IMR-90 (cell line): ENCODE measurements at regions not wholly inside any gene's neighbourhood (a gene's known extent, or its start where the extent isn't known, plus 50 kb on each side); places are given as distances from the start of the nearest gene placed in this dataset.

Experiments used
- ATAC-seq: fragments of 200-7000 bp; cut with Tn5 transposase; 2 replicates; pipeline ENCODE4 v1.9.1; 2020; ENCODE audit warnings: low read depth, mild to moderate bottlenecking, moderate library complexity
- BruUV-seq: library from RNA; stranded (reverse); fragments of 400-500 nt; replicated peaks from 2 replicates; lab custom pipeline; 2021; lab: Mats Ljungman, UMichigan
- CTCF ChIA-PET: fragments of 300-600 bp; formaldehyde crosslinking; extraction: SDS; loops from one replicate; lab custom pipeline; 2021; ENCODE audit warnings: antibody characterized with exemption; lab: Yijun Ruan, JAX
- POLR2A ChIA-PET: fragments of 300-600 bp; sonication (Branson Sonifier 250); formaldehyde crosslinking; loops from one replicate; lab custom pipeline; 2022; ENCODE audit warnings: antibody characterized with exemption; ENCODE audit not compliant: unreplicated experiment; lab: Charles Lee
- DNase-seq: peaks from one replicate; pipeline ENCODE4 v3.0.0; 2013
- H2AFZ ChIP-seq: replicated peaks from 2 replicates; pipeline ENCODE3; 2013; ENCODE audit warnings: low read length, mild to moderate bottlenecking; ENCODE audit not compliant: poor library complexity
- H2AK5ac ChIP-seq: 2 replicates; pipeline ENCODE4 v1.6.1; 2013; ENCODE audit warnings: low read depth, low read length, inconsistent platforms
- H2AK9ac ChIP-seq: replicated peaks from 2 replicates; pipeline ENCODE3; 2013; ENCODE audit warnings: mild to moderate bottlenecking, low read depth, low read length, moderate library complexity; ENCODE audit not compliant: poor library complexity
- H2BK120ac ChIP-seq: 2 replicates; pipeline ENCODE4 v1.6.1; 2013; ENCODE audit warnings: low read depth, low read length, inconsistent platforms
- H2BK15ac ChIP-seq: 3 replicates; pipeline ENCODE4 v1.6.1; 2013; ENCODE audit warnings: low read depth, low read length, inconsistent platforms
- H2BK20ac ChIP-seq: 2 replicates; pipeline ENCODE4 v1.6.1; 2013; ENCODE audit warnings: low read depth, mild to moderate bottlenecking, inconsistent platforms, low read length, moderate library complexity
- H2BK5ac ChIP-seq: 2 replicates; pipeline ENCODE4 v1.6.1; 2013; ENCODE audit warnings: mild to moderate bottlenecking, low read depth, low read length, inconsistent platforms; ENCODE audit not compliant: poor library complexity, severe bottlenecking
- H3K14ac ChIP-seq: replicated peaks from 2 replicates; pipeline ENCODE4 v1.6.1; 2013; ENCODE audit warnings: low read depth, low read length, inconsistent platforms
- H3K18ac ChIP-seq: 2 replicates; pipeline ENCODE4 v1.6.1; 2013; ENCODE audit warnings: low read depth, low read length, control low read depth
- H3K23ac ChIP-seq: 2 replicates; pipeline ENCODE4 v1.6.1; 2013; ENCODE audit warnings: low read depth, low read length, inconsistent platforms
- H3K27ac ChIP-seq: 2 replicates; pipeline ENCODE4 v1.5.1; 2013; ENCODE audit warnings: mild to moderate bottlenecking, control low read depth, low read length; ENCODE audit not compliant: insufficient read depth
- H3K27me3 ChIP-seq: 2 replicates; pipeline ENCODE4 v1.6.1; 2013; ENCODE audit warnings: low read length; ENCODE audit not compliant: control insufficient read depth, insufficient read depth
- H3K36me3 ChIP-seq: 2 replicates; pipeline ENCODE4 v1.6.1; 2013; ENCODE audit warnings: low read length, mixed read lengths; ENCODE audit not compliant: control insufficient read depth, insufficient read depth
- H3K4ac ChIP-seq: 2 replicates; pipeline ENCODE4 v1.6.1; 2013; ENCODE audit warnings: low read depth, low read length, inconsistent platforms
- H3K4me1 ChIP-seq: 2 replicates; pipeline ENCODE4 v1.6.1; 2013; ENCODE audit warnings: low read length, mixed read lengths; ENCODE audit not compliant: control insufficient read depth, insufficient read depth
- H3K4me2 ChIP-seq: 2 replicates; pipeline ENCODE4 v1.6.1; 2013; ENCODE audit warnings: low read depth, mild to moderate bottlenecking, control low read depth, low read length, moderate library complexity
- H3K4me3 ChIP-seq: 2 replicates; pipeline ENCODE4 v1.5.1; 2013; ENCODE audit warnings: low read depth, mild to moderate bottlenecking, control low read depth, low read length, moderate library complexity; ENCODE audit not compliant: insufficient read depth
- H3K56ac ChIP-seq: 2 replicates; pipeline ENCODE4 v1.6.1; 2013; ENCODE audit warnings: low read length, inconsistent platforms; ENCODE audit not compliant: insufficient read depth; ENCODE audit errors: extremely low read depth
- H3K79me1 ChIP-seq, 2 experiments: 2 replicates each; pipeline ENCODE4 v1.6.1; 2013; ENCODE audit warnings: low read length in 2 of 2, inconsistent platforms in 1 of 2, low read depth in 1 of 2
- H3K9ac ChIP-seq: 2 replicates; pipeline ENCODE4 v1.6.1; 2013; ENCODE audit warnings: low read depth, low read length, control low read depth
- H3K9me1 ChIP-seq: 2 replicates; pipeline ENCODE4 v1.6.1; 2013; ENCODE audit warnings: low read length, inconsistent platforms; ENCODE audit not compliant: insufficient read depth
- H3K9me3 ChIP-seq: 2 replicates; pipeline ENCODE4 v1.6.1; 2013; ENCODE audit warnings: low read length; ENCODE audit not compliant: control insufficient read depth, insufficient read depth
- H4K20me1 ChIP-seq: 2 replicates; pipeline ENCODE4 v1.6.1; 2013; ENCODE audit warnings: low read length, inconsistent platforms; ENCODE audit not compliant: insufficient read depth
- H4K5ac ChIP-seq: 2 replicates; pipeline ENCODE4 v1.6.1; 2013; ENCODE audit warnings: mild to moderate bottlenecking, low read depth, low read length, control low read depth
- H4K8ac ChIP-seq, 2 experiments: 2 replicates each; pipeline ENCODE4 v1.6.1; 2013; ENCODE audit warnings: low read depth in 2 of 2, low read length in 2 of 2, control low read depth in 1 of 2, inconsistent platforms in 1 of 2
- H4K91ac ChIP-seq: 2 replicates; pipeline ENCODE4 v1.6.1; 2013; ENCODE audit warnings: low read depth, low read length, inconsistent platforms; ENCODE audit not compliant: insufficient read depth
- BHLHE40 ChIP-seq: fragments of 150-350 bp; IDR thresholded peaks from 2 replicates; pipeline ENCODE4 v1.6.1; 2016; ENCODE audit warnings: mild to moderate bottlenecking, low read depth, low read length
- CEBPB ChIP-seq: IDR thresholded peaks from 2 replicates; pipeline ENCODE4 v1.6.1; 2012; ENCODE audit warnings: low read depth, low read length, improper control_type of control experiment
- CHD1 ChIP-seq: IDR thresholded peaks from 2 replicates; pipeline ENCODE4 v1.6.1; 2012; ENCODE audit warnings: low read depth, low read length, improper control_type of control experiment
- MAFK ChIP-seq: IDR thresholded peaks from 2 replicates; pipeline ENCODE4 v1.6.1; 2012; ENCODE audit warnings: low read depth, low read length, improper control_type of control experiment
- MAZ ChIP-seq: IDR thresholded peaks from 2 replicates; pipeline ENCODE4 v1.6.1; 2012; ENCODE audit warnings: low read depth, mild to moderate bottlenecking, low read length, improper control_type of control experiment, moderate library complexity, borderline replicate concordance
- MXI1 ChIP-seq: IDR thresholded peaks from 2 replicates; pipeline ENCODE4 v1.6.1; 2012; ENCODE audit warnings: low read depth, mild to moderate bottlenecking, low read length, moderate library complexity, borderline replicate concordance
- SMC3 ChIP-seq: fragments of 150-350 bp; IDR thresholded peaks from 2 replicates; pipeline ENCODE4 v1.6.1; 2016; ENCODE audit warnings: low read depth, mild to moderate bottlenecking, antibody characterized with exemption, low read length, moderate library complexity
- WGBS, 2 experiments: methylation state at CpG; one replicate each; pipeline versions ENCODE4 v1.1.5 to v1.1.7; 2013; ENCODE audit warnings: missing lambda C conversion rate in 2 of 2; ENCODE audit not compliant: insufficient read length in 1 of 2; ENCODE audit errors: extremely low coverage in 2 of 2; 5-methylcytosine and 5-hydroxymethylcytosine counted together
- dilution Hi-C: fragments of 300-500 bp; cut with HindIII; formaldehyde crosslinking; loops from one replicate; pipeline ENCODE4 v1.14.3; 2018; ENCODE audit warnings: low sequenced_read_pairs; ENCODE audit not compliant: unreplicated experiment
- in situ Hi-C: fragments of 300-500 bp; cut with MboI; formaldehyde crosslinking; loops from 3 replicates; pipeline ENCODE4 v1.14.3; 2019; ENCODE audit warnings: low sequenced_read_pairs, inconsistent platforms, mixed read lengths
- intact Hi-C: fragments of 100-400 bp; cut with micrococcal nuclease; formaldehyde crosslinking; loops from 2 replicates; pipeline ENCODE4 v1.10.0; 2022
- TF ChIP-seq, protein P1 (sequence below): fragments of 150-350 bp; IDR thresholded peaks from 2 replicates; pipeline ENCODE4 v1.6.1; 2016; ENCODE audit warnings: low read depth, mild to moderate bottlenecking, low read length, moderate library complexity, borderline replicate concordance

DNA sequence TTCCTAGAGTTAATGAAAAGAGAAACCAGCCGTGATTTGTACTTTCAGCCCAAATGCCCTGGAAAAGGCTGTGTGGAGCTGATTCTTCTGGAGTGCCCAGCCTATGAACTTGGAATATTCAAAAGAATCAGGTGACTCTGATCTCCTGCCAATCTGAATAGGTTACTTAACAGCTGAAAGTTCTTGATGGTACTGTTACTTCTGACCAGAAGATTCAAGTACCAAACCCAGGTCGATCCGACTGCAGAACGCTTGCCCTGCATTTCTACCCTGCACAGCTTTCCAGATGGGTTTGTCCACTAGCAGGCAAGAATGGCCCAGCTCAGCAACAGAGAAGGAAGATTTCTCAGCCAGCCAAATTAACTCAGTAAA lies 430.4 kb downstream of the PID1 start:
- H3K27ac ChIP-seq, result no peak overlapping the region
- H3K18ac ChIP-seq, result no peak overlapping the region
- ATAC-seq (no peak), DNase-seq (no peak)
- no peak overlapping the region for H3K14ac ChIP-seq
- no peak overlapping the region for H2BK20ac ChIP-seq
- H4K8ac ChIP-seq, result no peak overlapping the region
- no peaks in the 10 kb centered on the region for H3K4me1 ChIP-seq
- 0 out of 2 replicates have a peak, but pooled peaks cover 4% of the 10 kb centered on the region for H3K9me3 ChIP-seq
- no peak overlapping the region for H2AK9ac ChIP-seq
- no peak overlapping the region for H2BK15ac ChIP-seq
- in situ Hi-C loops, result no loop called here
- dilution Hi-C loops, result no loop called here
- H2AFZ ChIP-seq, result no peak overlapping the region
- WGBS, 2 experiments, result 100% methylated on average over 1 of the region's 4 CpGs; no CpG with 5 or more reads in 1 of the 2 experiments
- no peaks in the 10 kb centered on the region for H3K27me3 ChIP-seq
- H3K4me2 ChIP-seq, result no peak overlapping the region
- H3K9me1 ChIP-seq, result no peaks in the 10 kb centered on the region
- no peak overlapping the region for H4K5ac ChIP-seq
- H3K4ac ChIP-seq, result no peak overlapping the region
- POLR2A ChIA-PET, result no interaction called here
- H3K4me3 ChIP-seq, result no peak overlapping the region
- no peak for TF ChIP-seq MAZ
- TF ChIP-seq MXI1, result no peak
- TF ChIP-seq CHD1, result no peak
- no peak for TF ChIP-seq MAFK
- no peak for TF ChIP-seq BHLHE40
- TF ChIP-seq SMC3, result no peak
- TF ChIP-seq CEBPB, result no peak
- TF ChIP-seq, protein P1, sequence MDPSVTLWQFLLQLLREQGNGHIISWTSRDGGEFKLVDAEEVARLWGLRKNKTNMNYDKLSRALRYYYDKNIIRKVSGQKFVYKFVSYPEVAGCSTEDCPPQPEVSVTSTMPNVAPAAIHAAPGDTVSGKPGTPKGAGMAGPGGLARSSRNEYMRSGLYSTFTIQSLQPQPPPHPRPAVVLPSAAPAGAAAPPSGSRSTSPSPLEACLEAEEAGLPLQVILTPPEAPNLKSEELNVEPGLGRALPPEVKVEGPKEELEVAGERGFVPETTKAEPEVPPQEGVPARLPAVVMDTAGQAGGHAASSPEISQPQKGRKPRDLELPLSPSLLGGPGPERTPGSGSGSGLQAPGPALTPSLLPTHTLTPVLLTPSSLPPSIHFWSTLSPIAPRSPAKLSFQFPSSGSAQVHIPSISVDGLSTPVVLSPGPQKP, result no peak
- no peak overlapping the region for H3K56ac ChIP-seq
- CTCF ChIA-PET, result no interaction called here
- no peak overlapping the region for H4K91ac ChIP-seq
- H4K20me1 ChIP-seq, result no peaks in the 10 kb centered on the region
- H2AK5ac ChIP-seq, result no peak overlapping the region
- H3K23ac ChIP-seq, result no peak overlapping the region
- no peak overlapping the region for H2BK120ac ChIP-seq
- no peak overlapping the region for H2BK5ac ChIP-seq
- no peaks in the 10 kb centered on the region for H3K79me1 ChIP-seq
- no TSS peak for BruUV-seq
- H3K9ac ChIP-seq, result no peak overlapping the region
- intact Hi-C loops, result no loop called here
- no peaks in the 10 kb centered on the region for H3K36me3 ChIP-seq
